WTC11 (cell line): ENCODE measurements at regions not wholly inside any gene's neighbourhood (a gene's known extent, or its start where the extent isn't known, plus 50 kb on each side); places are given as distances from the start of the nearest gene placed in this dataset.

ENCODE experiments used
- ATAC-seq: fragments of 200-7000 bp; cut with Tn5 transposase; 2 replicates; pipeline ENCODE4 v1.10.0; 2021; ENCODE audit warnings: mild to moderate bottlenecking, moderate library complexity
- CTCF ChIA-PET: fragments of 300-600 bp; sonication (Branson Sonifier 250); formaldehyde crosslinking; loops from one replicate; lab custom pipeline; 2021; ENCODE audit warnings: antibody characterized with exemption; lab: Charles Lee
- POLR2A ChIA-PET: fragments of 350-600 bp; sonication (Branson Sonifier 250); formaldehyde crosslinking; loops from one replicate; lab custom pipeline; 2021; ENCODE audit warnings: antibody characterized with exemption; lab: Charles Lee
- DNase-seq: peaks from one replicate; pipeline ENCODE4 v3.0.0; 2021; ENCODE audit warnings: low spot score
- H3K27ac Mint-ChIP-seq: 2 replicates; pipeline ENCODE4 v1.8.0; 2021; ENCODE audit warnings: mixed read lengths
- H3K27me3 Mint-ChIP-seq: 2 replicates; pipeline ENCODE4 v1.8.0; 2021; ENCODE audit warnings: low read depth, mild to moderate bottlenecking, moderate library complexity, mixed read lengths
- H3K36me3 Mint-ChIP-seq: 2 replicates; pipeline ENCODE4 v1.8.0; 2021; ENCODE audit warnings: mixed read lengths
- H3K4me1 Mint-ChIP-seq: 2 replicates; pipeline ENCODE4 v1.8.0; 2022; ENCODE audit warnings: mixed read lengths
- H3K4me3 Mint-ChIP-seq: 2 replicates; pipeline ENCODE4 v1.8.0; 2021; ENCODE audit warnings: mild to moderate bottlenecking, moderate library complexity, mixed read lengths
- H3K9me3 Mint-ChIP-seq: 2 replicates; pipeline ENCODE4 v1.8.0; 2021; ENCODE audit warnings: mixed read lengths
- EMX1 ChIP-seq: fragments of 250-450 bp; sonication (Bioruptor Pico); IDR thresholded peaks from 2 replicates; pipeline ENCODE4 v1.8.0; 2021; ENCODE audit warnings: mild to moderate bottlenecking
- FOXK1 ChIP-seq: sonication (generic); formaldehyde crosslinking; IDR thresholded peaks from 2 replicates; pipeline ENCODE4 v1.8.0; 2022; ENCODE audit warnings: mild to moderate bottlenecking, moderate library complexity, missing genetic modification reagents
- FOXP4 ChIP-seq: sonication (generic); formaldehyde crosslinking; IDR thresholded peaks from 2 replicates; pipeline ENCODE4 v1.8.0; 2022; ENCODE audit warnings: mild to moderate bottlenecking, missing genetic modification reagents
- GABPB1 ChIP-seq: sonication (generic); formaldehyde crosslinking; IDR thresholded peaks from 2 replicates; pipeline ENCODE4 v1.8.1; 2023; ENCODE audit warnings: mild to moderate bottlenecking, missing genetic modification reagents
- NFATC4 ChIP-seq: fragments of 250-450 bp; sonication (Bioruptor Pico); IDR thresholded peaks from 2 replicates; pipeline ENCODE4 v1.9.0; 2021; ENCODE audit warnings: mild to moderate bottlenecking
- NFE2L1 ChIP-seq: sonication (generic); formaldehyde crosslinking; IDR thresholded peaks from 2 replicates; pipeline ENCODE4 v1.8.1; 2023; ENCODE audit warnings: missing genetic modification reagents
- NR1H2 ChIP-seq: sonication (generic); formaldehyde crosslinking; IDR thresholded peaks from 2 replicates; pipeline ENCODE4 v1.9.0; 2021; ENCODE audit warnings: mild to moderate bottlenecking, moderate library complexity, missing genetic modification reagents
- SMAD3 ChIP-seq: sonication (generic); formaldehyde crosslinking; IDR thresholded peaks from 2 replicates; pipeline ENCODE4 v1.8.0; 2022; ENCODE audit warnings: missing genetic modification reagents, mild to moderate bottlenecking, borderline replicate concordance
- TCF7 ChIP-seq: sonication (generic); formaldehyde crosslinking; IDR thresholded peaks from 2 replicates; pipeline ENCODE4 v1.8.0; 2022; ENCODE audit warnings: mild to moderate bottlenecking, low read depth, missing genetic modification reagents, moderate library complexity
- ZNF263 ChIP-seq: sonication (generic); formaldehyde crosslinking; IDR thresholded peaks from 2 replicates; pipeline ENCODE4 v1.8.1; 2022; ENCODE audit warnings: low read depth, mild to moderate bottlenecking, moderate library complexity, missing genetic modification reagents
- ZNF423 ChIP-seq: fragments of 250-450 bp; sonication (Bioruptor Pico); IDR thresholded peaks from 2 replicates; pipeline ENCODE4 v2.1.2; 2022; ENCODE audit warnings: mild to moderate bottlenecking, moderate library complexity
- ZNF425 ChIP-seq: fragments of 250-450 bp; sonication (Bioruptor Pico); conservative IDR thresholded peaks from 2 replicates; pipeline ENCODE4 v1.9.0; 2021; ENCODE audit warnings: mild to moderate bottlenecking
- ZNF671 ChIP-seq: fragments of 250-450 bp; sonication (Bioruptor Pico); IDR thresholded peaks from 2 replicates; pipeline ENCODE4 v1.8.0; 2021; ENCODE audit warnings: mild to moderate bottlenecking
- TF ChIP-seq, protein P1 (sequence below): sonication (generic); formaldehyde crosslinking; IDR thresholded peaks from 2 replicates; pipeline ENCODE4 v1.8.1; 2023; ENCODE audit warnings: mild to moderate bottlenecking, missing genetic modification reagents, moderate library complexity
- TF ChIP-seq, protein P2 (sequence below): fragments of 250-450 bp; sonication (Bioruptor Pico); IDR thresholded peaks from 2 replicates; pipeline ENCODE4 v2.1.2; 2022; ENCODE audit warnings: mild to moderate bottlenecking, moderate library complexity
- TF ChIP-seq, protein P3 (sequence below): sonication (generic); formaldehyde crosslinking; IDR thresholded peaks from 2 replicates; pipeline ENCODE4 v1.8.1; 2023; ENCODE audit warnings: mild to moderate bottlenecking, missing genetic modification reagents
- TF ChIP-seq, protein P4 (sequence below): fragments of 200-600 bp; IDR thresholded peaks from 2 replicates; pipeline ENCODE4 v1.8.0; 2022; ENCODE audit warnings: antibody characterized with exemption
- TF ChIP-seq, protein P5 (sequence below): sonication (generic); formaldehyde crosslinking; IDR thresholded peaks from 2 replicates; pipeline ENCODE4 v1.8.0; 2023; ENCODE audit warnings: mild to moderate bottlenecking, missing genetic modification reagents
- TF ChIP-seq, protein P6 (sequence below): sonication (generic); formaldehyde crosslinking; IDR thresholded peaks from 2 replicates; pipeline ENCODE4 v1.8.1; 2022; ENCODE audit warnings: mild to moderate bottlenecking, missing genetic modification reagents, moderate library complexity, borderline replicate concordance
- TF ChIP-seq, protein P7 (sequence below): fragments of 250-450 bp; sonication (Bioruptor Pico); IDR thresholded peaks from 2 replicates; pipeline ENCODE4 v1.8.0; 2021; ENCODE audit warnings: mild to moderate bottlenecking

- CTCF ChIA-PET: no interaction called here
- DNase-seq (no peak), ATAC-seq (no peak)
- Mint-ChIP-seq H3K4me3 (no peak overlapping the region), H3K36me3 (no peaks in the 10 kb centered on the region)
- TF ChIP-seq, protein P1, sequence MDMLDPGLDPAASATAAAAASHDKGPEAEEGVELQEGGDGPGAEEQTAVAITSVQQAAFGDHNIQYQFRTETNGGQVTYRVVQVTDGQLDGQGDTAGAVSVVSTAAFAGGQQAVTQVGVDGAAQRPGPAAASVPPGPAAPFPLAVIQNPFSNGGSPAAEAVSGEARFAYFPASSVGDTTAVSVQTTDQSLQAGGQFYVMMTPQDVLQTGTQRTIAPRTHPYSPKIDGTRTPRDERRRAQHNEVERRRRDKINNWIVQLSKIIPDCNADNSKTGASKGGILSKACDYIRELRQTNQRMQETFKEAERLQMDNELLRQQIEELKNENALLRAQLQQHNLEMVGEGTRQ (CRISPR knock-in tag): no peak
- TF ChIP-seq FOXP4 (CRISPR knock-in tag): no peak
- no peak for TF ChIP-seq SMAD3 (CRISPR knock-in tag)
- no peak for TF ChIP-seq ZNF423
- no peak for TF ChIP-seq GABPB1 (CRISPR knock-in tag)
- no peak for TF ChIP-seq NFATC4 (CRISPR knock-in tag)
- no peak for TF ChIP-seq NR1H2 (CRISPR knock-in tag)
- TF ChIP-seq, protein P2, sequence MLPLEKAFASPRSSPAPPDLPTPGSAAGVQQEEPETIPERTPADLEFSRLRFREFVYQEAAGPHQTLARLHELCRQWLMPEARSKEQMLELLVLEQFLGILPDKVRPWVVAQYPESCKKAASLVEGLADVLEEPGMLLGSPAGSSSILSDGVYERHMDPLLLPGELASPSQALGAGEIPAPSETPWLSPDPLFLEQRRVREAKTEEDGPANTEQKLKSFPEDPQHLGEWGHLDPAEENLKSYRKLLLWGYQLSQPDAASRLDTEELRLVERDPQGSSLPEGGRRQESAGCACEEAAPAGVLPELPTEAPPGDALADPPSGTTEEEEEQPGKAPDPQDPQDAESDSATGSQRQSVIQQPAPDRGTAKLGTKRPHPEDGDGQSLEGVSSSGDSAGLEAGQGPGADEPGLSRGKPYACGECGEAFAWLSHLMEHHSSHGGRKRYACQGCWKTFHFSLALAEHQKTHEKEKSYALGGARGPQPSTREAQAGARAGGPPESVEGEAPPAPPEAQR (CRISPR knock-in tag): no peak
- TF ChIP-seq NFE2L1: no peak
- TF ChIP-seq, protein P3, sequence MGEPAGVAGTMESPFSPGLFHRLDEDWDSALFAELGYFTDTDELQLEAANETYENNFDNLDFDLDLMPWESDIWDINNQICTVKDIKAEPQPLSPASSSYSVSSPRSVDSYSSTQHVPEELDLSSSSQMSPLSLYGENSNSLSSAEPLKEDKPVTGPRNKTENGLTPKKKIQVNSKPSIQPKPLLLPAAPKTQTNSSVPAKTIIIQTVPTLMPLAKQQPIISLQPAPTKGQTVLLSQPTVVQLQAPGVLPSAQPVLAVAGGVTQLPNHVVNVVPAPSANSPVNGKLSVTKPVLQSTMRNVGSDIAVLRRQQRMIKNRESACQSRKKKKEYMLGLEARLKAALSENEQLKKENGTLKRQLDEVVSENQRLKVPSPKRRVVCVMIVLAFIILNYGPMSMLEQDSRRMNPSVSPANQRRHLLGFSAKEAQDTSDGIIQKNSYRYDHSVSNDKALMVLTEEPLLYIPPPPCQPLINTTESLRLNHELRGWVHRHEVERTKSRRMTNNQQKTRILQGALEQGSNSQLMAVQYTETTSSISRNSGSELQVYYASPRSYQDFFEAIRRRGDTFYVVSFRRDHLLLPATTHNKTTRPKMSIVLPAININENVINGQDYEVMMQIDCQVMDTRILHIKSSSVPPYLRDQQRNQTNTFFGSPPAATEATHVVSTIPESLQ (CRISPR knock-in tag): no peak
- no peak for TF ChIP-seq ZNF263
- TF ChIP-seq, all 79 proteins: peak for 0
- Mint-ChIP-seq H3K27me3 (no peaks in the 10 kb centered on the region), H3K27ac (no peak overlapping the region), H3K9me3 (peaks cover 5% of the 10 kb centered on the region), H3K4me1 (no peaks in the 10 kb centered on the region)
- POLR2A ChIA-PET: no interaction called here
Observed at GRCh38 chr6:91754691-91755090, 1167.8 kb upstream of the MAP3K7 start.

GRCh38 chr6:91751526-91751925 lies 1164.7 kb upstream of the MAP3K7 start:
- ChIA-PET POLR2A (no interaction called here), CTCF (no interaction called here)
- H3K9me3 Mint-ChIP-seq: peaks cover 5% of the 10 kb centered on the region
- ATAC-seq (no peak), DNase-seq (no peak)
- no peaks in the 10 kb centered on the region for H3K27me3 Mint-ChIP-seq
- no peak overlapping the region for H3K27ac Mint-ChIP-seq
- H3K4me3 Mint-ChIP-seq: no peak overlapping the region
- H3K36me3 Mint-ChIP-seq: no peaks in the 10 kb centered on the region
- H3K4me1 Mint-ChIP-seq: no peaks in the 10 kb centered on the region
- no peak for TF ChIP-seq EMX1 (CRISPR knock-in tag)
- TF ChIP-seq, protein P4, sequence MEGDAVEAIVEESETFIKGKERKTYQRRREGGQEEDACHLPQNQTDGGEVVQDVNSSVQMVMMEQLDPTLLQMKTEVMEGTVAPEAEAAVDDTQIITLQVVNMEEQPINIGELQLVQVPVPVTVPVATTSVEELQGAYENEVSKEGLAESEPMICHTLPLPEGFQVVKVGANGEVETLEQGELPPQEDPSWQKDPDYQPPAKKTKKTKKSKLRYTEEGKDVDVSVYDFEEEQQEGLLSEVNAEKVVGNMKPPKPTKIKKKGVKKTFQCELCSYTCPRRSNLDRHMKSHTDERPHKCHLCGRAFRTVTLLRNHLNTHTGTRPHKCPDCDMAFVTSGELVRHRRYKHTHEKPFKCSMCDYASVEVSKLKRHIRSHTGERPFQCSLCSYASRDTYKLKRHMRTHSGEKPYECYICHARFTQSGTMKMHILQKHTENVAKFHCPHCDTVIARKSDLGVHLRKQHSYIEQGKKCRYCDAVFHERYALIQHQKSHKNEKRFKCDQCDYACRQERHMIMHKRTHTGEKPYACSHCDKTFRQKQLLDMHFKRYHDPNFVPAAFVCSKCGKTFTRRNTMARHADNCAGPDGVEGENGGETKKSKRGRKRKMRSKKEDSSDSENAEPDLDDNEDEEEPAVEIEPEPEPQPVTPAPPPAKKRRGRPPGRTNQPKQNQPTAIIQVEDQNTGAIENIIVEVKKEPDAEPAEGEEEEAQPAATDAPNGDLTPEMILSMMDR: no peak
- TF ChIP-seq, protein P5, sequence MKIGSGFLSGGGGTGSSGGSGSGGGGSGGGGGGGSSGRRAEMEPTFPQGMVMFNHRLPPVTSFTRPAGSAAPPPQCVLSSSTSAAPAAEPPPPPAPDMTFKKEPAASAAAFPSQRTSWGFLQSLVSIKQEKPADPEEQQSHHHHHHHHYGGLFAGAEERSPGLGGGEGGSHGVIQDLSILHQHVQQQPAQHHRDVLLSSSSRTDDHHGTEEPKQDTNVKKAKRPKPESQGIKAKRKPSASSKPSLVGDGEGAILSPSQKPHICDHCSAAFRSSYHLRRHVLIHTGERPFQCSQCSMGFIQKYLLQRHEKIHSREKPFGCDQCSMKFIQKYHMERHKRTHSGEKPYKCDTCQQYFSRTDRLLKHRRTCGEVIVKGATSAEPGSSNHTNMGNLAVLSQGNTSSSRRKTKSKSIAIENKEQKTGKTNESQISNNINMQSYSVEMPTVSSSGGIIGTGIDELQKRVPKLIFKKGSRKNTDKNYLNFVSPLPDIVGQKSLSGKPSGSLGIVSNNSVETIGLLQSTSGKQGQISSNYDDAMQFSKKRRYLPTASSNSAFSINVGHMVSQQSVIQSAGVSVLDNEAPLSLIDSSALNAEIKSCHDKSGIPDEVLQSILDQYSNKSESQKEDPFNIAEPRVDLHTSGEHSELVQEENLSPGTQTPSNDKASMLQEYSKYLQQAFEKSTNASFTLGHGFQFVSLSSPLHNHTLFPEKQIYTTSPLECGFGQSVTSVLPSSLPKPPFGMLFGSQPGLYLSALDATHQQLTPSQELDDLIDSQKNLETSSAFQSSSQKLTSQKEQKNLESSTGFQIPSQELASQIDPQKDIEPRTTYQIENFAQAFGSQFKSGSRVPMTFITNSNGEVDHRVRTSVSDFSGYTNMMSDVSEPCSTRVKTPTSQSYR (CRISPR knock-in tag): no peak
- no peak for TF ChIP-seq ZNF425 (CRISPR knock-in tag)
- TF ChIP-seq, protein P6, sequence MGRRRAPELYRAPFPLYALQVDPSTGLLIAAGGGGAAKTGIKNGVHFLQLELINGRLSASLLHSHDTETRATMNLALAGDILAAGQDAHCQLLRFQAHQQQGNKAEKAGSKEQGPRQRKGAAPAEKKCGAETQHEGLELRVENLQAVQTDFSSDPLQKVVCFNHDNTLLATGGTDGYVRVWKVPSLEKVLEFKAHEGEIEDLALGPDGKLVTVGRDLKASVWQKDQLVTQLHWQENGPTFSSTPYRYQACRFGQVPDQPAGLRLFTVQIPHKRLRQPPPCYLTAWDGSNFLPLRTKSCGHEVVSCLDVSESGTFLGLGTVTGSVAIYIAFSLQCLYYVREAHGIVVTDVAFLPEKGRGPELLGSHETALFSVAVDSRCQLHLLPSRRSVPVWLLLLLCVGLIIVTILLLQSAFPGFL: no peak
- TF ChIP-seq, protein P7, sequence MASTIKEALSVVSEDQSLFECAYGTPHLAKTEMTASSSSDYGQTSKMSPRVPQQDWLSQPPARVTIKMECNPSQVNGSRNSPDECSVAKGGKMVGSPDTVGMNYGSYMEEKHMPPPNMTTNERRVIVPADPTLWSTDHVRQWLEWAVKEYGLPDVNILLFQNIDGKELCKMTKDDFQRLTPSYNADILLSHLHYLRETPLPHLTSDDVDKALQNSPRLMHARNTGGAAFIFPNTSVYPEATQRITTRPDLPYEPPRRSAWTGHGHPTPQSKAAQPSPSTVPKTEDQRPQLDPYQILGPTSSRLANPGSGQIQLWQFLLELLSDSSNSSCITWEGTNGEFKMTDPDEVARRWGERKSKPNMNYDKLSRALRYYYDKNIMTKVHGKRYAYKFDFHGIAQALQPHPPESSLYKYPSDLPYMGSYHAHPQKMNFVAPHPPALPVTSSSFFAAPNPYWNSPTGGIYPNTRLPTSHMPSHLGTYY (CRISPR knock-in tag): no peak
- no peak for TF ChIP-seq ZNF671 (CRISPR knock-in tag)
- TF ChIP-seq FOXK1 (CRISPR knock-in tag): no peak
- no peak for TF ChIP-seq TCF7 (CRISPR knock-in tag)
